Stomach (tissue), 4 donors: ENCODE measurements at regions not wholly inside any gene's neighbourhood (a gene's known extent, or its start where the extent isn't known, plus 50 kb on each side); places are given as distances from the start of the nearest gene placed in this dataset.

Experiments
- CTCF ChIP-seq, 7 experiments: fragments of 450-650 bp in 4 of 7; fragments of 200-600 bp in 3 of 7; sonication (generic) in 3 of 7; IDR thresholded peaks; one replicate each; pipeline ENCODE4 v1.5.1; 2016 to 2019; ENCODE audit warnings: antibody characterized with exemption in 7 of 7, control low read depth in 2 of 7, mild to moderate bottlenecking in 1 of 7
- EP300 ChIP-seq: sonication (generic); formaldehyde crosslinking; IDR thresholded peaks from one replicate; pipeline ENCODE4 v1.6.1; 2017; ENCODE audit warnings: antibody characterized with exemption
- POLR2A ChIP-seq, 4 donors: fragments of 450-650 bp; IDR thresholded peaks; one replicate each; pipeline ENCODE4 v1.6.1; 2016; ENCODE audit warnings: antibody characterized with exemption in 4 of 4, control low read depth in 2 of 4, mild to moderate bottlenecking in 1 of 4, moderate library complexity in 1 of 4
- POLR2AphosphoS5 ChIP-seq, 3 donors: sonication (generic); formaldehyde crosslinking; IDR thresholded peaks; one replicate each; pipeline ENCODE4 v1.6.1; 2016; ENCODE audit warnings: antibody characterized with exemption in 3 of 3

DNA sequence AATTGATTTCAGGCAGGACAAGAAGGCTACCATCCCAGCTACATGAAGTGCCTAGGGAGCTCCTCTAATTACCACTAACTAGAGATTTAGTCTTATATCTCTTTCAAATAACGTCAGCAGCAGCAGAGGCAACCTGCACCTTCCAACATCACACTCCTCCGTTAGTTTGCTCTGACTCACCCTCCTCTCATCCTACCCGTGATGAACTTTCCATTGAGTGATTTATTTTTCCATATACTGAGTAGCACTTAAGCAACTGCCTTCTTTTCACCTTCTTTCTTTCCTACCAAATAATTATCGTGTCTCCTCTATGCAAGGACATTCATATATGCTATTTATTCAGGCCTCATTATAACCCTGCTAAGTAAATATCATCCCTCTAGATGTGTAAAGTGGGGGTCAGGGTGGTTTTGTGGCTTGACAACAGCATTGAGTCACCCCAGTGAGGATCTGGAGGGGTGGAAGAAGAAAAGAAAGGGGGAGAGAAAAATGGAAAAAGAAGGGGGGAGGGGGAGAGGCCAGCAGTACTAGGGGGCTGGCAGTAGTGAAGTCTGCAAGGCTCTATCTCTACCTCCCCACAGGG, 64.6 kb upstream of the CAST start:
- TF ChIP-seq CTCF (IDR thresholded peaks at IDR 0.05) (no peak), POLR2AphosphoS5 (IDR thresholded peaks at IDR 0.05) (no peak), EP300 (no peak), POLR2A (IDR thresholded peaks at IDR 0.05) (no peak)
